ENCODE measurements at regions not wholly inside any gene's neighbourhood (a gene's known extent, or its start where the extent isn't known, plus 50 kb on each side); places are given as distances from the start of the nearest gene placed in this dataset.

- Histone ChIP-seq H3K9me3 (ENCODE audit: insufficient read depth, low read depth, low read length) (no peaks in the 10 kb centered on the region), H3K36me3 (ENCODE audit: insufficient read depth, low read depth, low read length) (no peaks in the 10 kb centered on the region), H3K27me3 (ENCODE audit: insufficient read depth, low read length) (no peaks in the 10 kb centered on the region), H3K9ac (ENCODE audit: low read depth, low read length) (no peak overlapping the region), H3K27ac (ENCODE audit: low read length) (no peak overlapping the region), H3K4me1 (ENCODE audit: insufficient read depth, low read length) (peaks cover 4% of the 10 kb centered on the region; the same call in 1 of the 2 replicates), H3K4me3 (ENCODE audit: low read length) (no peak overlapping the region)
These were observed 115.8 kb downstream of the TBX19 start for GRCh38 chr1:168396508-168396907.

- H3K27me3 ChIP-seq (ENCODE audit: insufficient read depth, low read length) = no peaks in the 10 kb centered on the region
- H3K4me3 ChIP-seq (ENCODE audit: low read length) = no peak overlapping the region
- H3K9me3 ChIP-seq (ENCODE audit: insufficient read depth, low read depth, low read length) = no peaks in the 10 kb centered on the region
- no peaks in the 10 kb centered on the region for H3K36me3 ChIP-seq (ENCODE audit: insufficient read depth, low read depth, low read length)
- no peak overlapping the region for H3K9ac ChIP-seq (ENCODE audit: low read depth, low read length)
- no peak overlapping the region for H3K27ac ChIP-seq (ENCODE audit: low read length)
- H3K4me1 ChIP-seq (ENCODE audit: insufficient read depth, low read length) = peaks cover 4% of the 10 kb centered on the region; the same call in 1 of the 2 replicates
These were observed 114.2 kb downstream of the TBX19 start for GRCh38 chr1:168394858-168395257.

DNA sequence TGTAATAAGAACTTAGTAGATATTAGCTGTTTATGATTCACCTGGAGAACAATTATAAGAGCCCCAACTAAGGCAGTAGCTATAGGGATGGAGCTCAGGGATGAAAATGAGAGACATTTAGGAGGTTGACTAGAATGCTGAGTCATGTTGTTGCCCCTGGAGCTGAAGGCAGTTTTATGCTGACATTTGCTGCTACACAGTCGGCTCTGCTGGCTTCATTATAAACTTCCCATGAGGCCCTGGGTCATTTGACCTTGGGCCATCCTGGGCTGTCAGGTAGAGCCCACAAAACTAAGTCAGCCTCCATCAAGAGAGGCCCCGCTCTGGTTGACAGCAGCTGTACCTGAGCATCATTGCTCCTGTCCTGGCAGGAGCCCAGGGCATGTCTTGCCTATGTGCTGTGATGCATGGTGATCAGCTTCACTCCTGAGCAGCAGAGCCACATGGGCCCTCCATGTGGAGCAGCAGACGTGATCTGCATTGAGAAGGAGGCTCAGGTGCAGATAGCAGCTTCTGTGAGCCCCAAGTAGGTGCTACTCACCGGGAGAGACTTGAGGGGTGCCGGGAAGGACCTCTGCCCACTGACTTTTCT, 112.4 kb downstream of the TBX19 start:
- H3K4me3 ChIP-seq (ENCODE audit: low read length) = no peak overlapping the region
- no peak overlapping the region for H3K9ac ChIP-seq (ENCODE audit: low read depth, low read length)
- H3K27me3 ChIP-seq (ENCODE audit: insufficient read depth, low read length) = no peaks in the 10 kb centered on the region
- no peaks in the 10 kb centered on the region for H3K9me3 ChIP-seq (ENCODE audit: insufficient read depth, low read depth, low read length)
- H3K36me3 ChIP-seq (ENCODE audit: insufficient read depth, low read depth, low read length) = no peaks in the 10 kb centered on the region
- H3K27ac ChIP-seq (ENCODE audit: low read length) = no peak overlapping the region
- peaks cover 7% of the 10 kb centered on the region for H3K4me1 ChIP-seq (ENCODE audit: insufficient read depth, low read length)

- Histone ChIP-seq H3K4me3 (ENCODE audit: low read length) (no peak overlapping the region), H3K27ac (ENCODE audit: low read length) (no peak overlapping the region), H3K9ac (ENCODE audit: low read depth, low read length) (no peak overlapping the region)
These were observed 111.4 kb downstream of the TBX19 start for GRCh38 chr1:168391851-168392681.

DNA sequence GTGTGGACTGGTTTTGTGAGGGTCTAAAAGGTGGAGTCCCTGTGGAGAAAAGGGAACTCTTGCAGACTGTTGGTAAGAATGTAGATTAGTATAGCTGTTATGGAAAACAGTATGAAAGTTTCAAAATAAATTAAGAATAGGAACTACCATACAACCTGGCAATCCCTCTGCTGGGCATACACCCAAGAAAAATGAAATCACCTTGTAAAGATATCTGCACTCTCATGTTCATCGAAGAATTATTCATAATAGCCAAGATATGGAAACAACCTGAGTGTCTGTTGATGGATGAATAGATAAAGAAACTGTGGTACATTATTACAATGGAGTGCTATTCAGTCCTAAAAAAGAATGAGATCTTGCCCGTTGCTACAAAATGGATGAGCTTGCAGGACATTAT, 109.6 kb downstream of the TBX19 start:
- peaks cover 16% of the 10 kb centered on the region; the same call in 1 of the 2 replicates for H3K27me3 ChIP-seq (ENCODE audit: insufficient read depth, low read length)
- H3K27ac ChIP-seq (ENCODE audit: low read length) = no peak overlapping the region
- no peaks in the 10 kb centered on the region for H3K9me3 ChIP-seq (ENCODE audit: insufficient read depth, low read depth, low read length)
- no peak overlapping the region for H3K9ac ChIP-seq (ENCODE audit: low read depth, low read length)
- no peak overlapping the region for H3K4me3 ChIP-seq (ENCODE audit: low read length)
- H3K4me1 ChIP-seq (ENCODE audit: insufficient read depth, low read length) = peaks cover 21% of the 10 kb centered on the region
- H3K36me3 ChIP-seq (ENCODE audit: insufficient read depth, low read depth, low read length) = no peaks in the 10 kb centered on the region

More at GRCh38 chr1:168391851-168392681, 111.4 kb downstream of the TBX19 start:
- H3K4me1 ChIP-seq (ENCODE audit: insufficient read depth, low read length) = peaks cover 17% of the 10 kb centered on the region
- H3K9me3 ChIP-seq (ENCODE audit: insufficient read depth, low read depth, low read length) = no peaks in the 10 kb centered on the region
- no peaks in the 10 kb centered on the region for H3K36me3 ChIP-seq (ENCODE audit: insufficient read depth, low read depth, low read length)
- peaks cover 6% of the 10 kb centered on the region; the same call in 1 of the 2 replicates for H3K27me3 ChIP-seq (ENCODE audit: insufficient read depth, low read length)

GRCh38 chr1:168387781-168388760, 107.4 kb downstream of the TBX19 start:
- Histone ChIP-seq H3K27me3 (ENCODE audit: insufficient read depth, low read length) (peaks cover 16% of the 10 kb centered on the region; the same call in 1 of the 2 replicates), H3K9me3 (ENCODE audit: insufficient read depth, low read depth, low read length) (no peaks in the 10 kb centered on the region), H3K4me1 (ENCODE audit: insufficient read depth, low read length) (peaks cover 21% of the 10 kb centered on the region), H3K36me3 (ENCODE audit: insufficient read depth, low read depth, low read length) (no peaks in the 10 kb centered on the region), H3K4me3 (ENCODE audit: low read length) (peak overlapping the region; percentile 55; the same call in 1 of the 2 replicates), H3K27ac (ENCODE audit: low read length) (peak overlapping the region; percentile 40), H3K9ac (ENCODE audit: low read depth, low read length) (peak overlapping the region; percentile 35; the same call in 1 of the 2 replicates)

- no peaks in the 10 kb centered on the region for H3K36me3 ChIP-seq (ENCODE audit: insufficient read depth, low read depth, low read length)
- peaks cover 21% of the 10 kb centered on the region for H3K4me1 ChIP-seq (ENCODE audit: insufficient read depth, low read length)
- H3K27me3 ChIP-seq (ENCODE audit: insufficient read depth, low read length) = peaks cover 16% of the 10 kb centered on the region; the same call in 1 of the 2 replicates
- H3K9me3 ChIP-seq (ENCODE audit: insufficient read depth, low read depth, low read length) = no peaks in the 10 kb centered on the region
- H3K27ac ChIP-seq (ENCODE audit: low read length) = peak overlapping the region; percentile 40
- peak overlapping the region; percentile 55 for H3K4me3 ChIP-seq (ENCODE audit: low read length)
- peak overlapping the region; percentile 35; the same call in 1 of the 2 replicates for H3K9ac ChIP-seq (ENCODE audit: low read depth, low read length)
These were observed 106.4 kb downstream of the TBX19 start for GRCh38 chr1:168386949-168387586.

DNA sequence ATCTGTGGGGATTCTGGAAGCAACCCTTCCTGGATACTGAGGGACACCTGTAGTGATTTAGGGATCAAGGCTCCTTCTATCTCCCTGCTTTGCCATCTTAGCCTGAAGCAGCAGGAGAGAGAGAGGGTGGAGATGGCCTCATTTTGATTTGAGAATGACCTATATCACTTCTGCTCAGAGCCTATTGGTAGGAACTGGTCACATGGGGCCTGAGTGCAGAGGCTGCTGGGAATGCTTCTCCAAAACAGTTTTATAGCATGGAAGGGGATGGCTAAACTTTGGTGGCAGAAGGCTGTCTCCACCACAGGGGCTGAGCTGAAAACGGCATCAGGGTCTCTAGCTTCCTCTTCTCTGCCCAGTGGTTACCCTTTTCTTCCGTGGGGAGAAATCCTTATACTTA, 105.8 kb downstream of the TBX19 start:
- Histone ChIP-seq H3K9ac (ENCODE audit: low read depth, low read length) (no peak overlapping the region), H3K27ac (ENCODE audit: low read length) (no peak overlapping the region), H3K27me3 (ENCODE audit: insufficient read depth, low read length) (peaks cover 16% of the 10 kb centered on the region; the same call in 1 of the 2 replicates), H3K36me3 (ENCODE audit: insufficient read depth, low read depth, low read length) (no peaks in the 10 kb centered on the region), H3K4me1 (ENCODE audit: insufficient read depth, low read length) (peaks cover 21% of the 10 kb centered on the region), H3K4me3 (ENCODE audit: low read length) (no peak overlapping the region), H3K9me3 (ENCODE audit: insufficient read depth, low read depth, low read length) (no peaks in the 10 kb centered on the region)

- Histone ChIP-seq H3K9me3 (ENCODE audit: insufficient read depth, low read depth, low read length) (no peaks in the 10 kb centered on the region), H3K27ac (ENCODE audit: low read length) (no peak overlapping the region), H3K4me1 (ENCODE audit: insufficient read depth, low read length) (peaks cover 3% of the 10 kb centered on the region; the same call in 1 of the 2 replicates), H3K36me3 (ENCODE audit: insufficient read depth, low read depth, low read length) (no peaks in the 10 kb centered on the region), H3K4me3 (ENCODE audit: low read length) (no peak overlapping the region), H3K27me3 (ENCODE audit: insufficient read depth, low read length) (peaks cover 8% of the 10 kb centered on the region; the same call in 1 of the 2 replicates), H3K9ac (ENCODE audit: low read depth, low read length) (no peak overlapping the region)
These were observed 101.2 kb downstream of the TBX19 start for GRCh38 chr1:168381850-168382249.

GRCh38 chr1:168380945-168381344, 100.3 kb downstream of the TBX19 start:
- Histone ChIP-seq H3K9ac (ENCODE audit: low read depth, low read length) (no peak overlapping the region), H3K36me3 (ENCODE audit: insufficient read depth, low read depth, low read length) (no peaks in the 10 kb centered on the region), H3K4me1 (ENCODE audit: insufficient read depth, low read length) (no peaks in the 10 kb centered on the region), H3K27ac (ENCODE audit: low read length) (no peak overlapping the region), H3K27me3 (ENCODE audit: insufficient read depth, low read length) (no peaks in the 10 kb centered on the region), H3K4me3 (ENCODE audit: low read length) (no peak overlapping the region), H3K9me3 (ENCODE audit: insufficient read depth, low read depth, low read length) (no peaks in the 10 kb centered on the region)

All from iPS-20b (cell line).